Ovary (tissue), 3 donors: ENCODE measurements at regions not wholly inside any gene's neighbourhood (a gene's known extent, or its start where the extent isn't known, plus 50 kb on each side); places are given as distances from the start of the nearest gene placed in this dataset.

Experiments used
- CTCF ChIP-seq, 3 donors: fragments of 450-650 bp in 2 of 3; fragments of 200-600 bp in 1 of 3; IDR thresholded peaks; one replicate each; pipeline versions ENCODE4 v1.5.1 to v1.8.0; 2016 to 2022; ENCODE audit warnings: antibody characterized with exemption in 3 of 3, mild to moderate bottlenecking in 1 of 3
- EP300 ChIP-seq: sonication (generic); formaldehyde crosslinking; IDR thresholded peaks from one replicate; pipeline ENCODE4 v1.6.1; 2017; ENCODE audit warnings: antibody characterized with exemption
- donor health status: DM: no; HTN: no; CAD: no.

- no peak for TF ChIP-seq CTCF (IDR thresholded peaks at IDR 0.05)
- no peak for TF ChIP-seq EP300
These were observed 68.6 kb upstream of the CCN6 start for GRCh38 chr6:111985202-111985731.
